Activated CD8-positive, alpha-beta T cell treated with anti-CD3 and anti-CD28 coated beads for 36 hours (primary cell): ENCODE measurements at regions not wholly inside any gene's neighbourhood (a gene's known extent, or its start where the extent isn't known, plus 50 kb on each side); places are given as distances from the start of the nearest gene placed in this dataset.

Experiments
- ATAC-seq: fragments of 200-7000 bp; cut with Tn5 transposase; one replicate; pipeline ENCODE4 v1.10.0; 2021; ENCODE audit warnings: mild to moderate bottlenecking, moderate library complexity
- CTCF ChIA-PET: fragments of 350-600 bp; sonication (Branson Sonifier 250); formaldehyde crosslinking; loops from one replicate; lab custom pipeline; 2021; ENCODE audit warnings: antibody characterized with exemption; lab: Charles Lee
- POLR2A ChIA-PET: fragments of 350-600 bp; sonication (Branson Sonifier 250); formaldehyde crosslinking; loops from one replicate; lab custom pipeline; 2021; ENCODE audit warnings: antibody characterized with exemption; lab: Charles Lee
- DNase-seq: peaks from one replicate; pipeline ENCODE4 v3.0.0-alpha.2; 2020
- H3K27ac Mint-ChIP-seq: one replicate; pipeline ENCODE4 v1.8.0; 2021; ENCODE audit warnings: mild to moderate bottlenecking, mixed read lengths
- H3K27me3 Mint-ChIP-seq: one replicate; pipeline ENCODE4 v1.8.0; 2021; ENCODE audit warnings: mixed read lengths
- H3K36me3 Mint-ChIP-seq: one replicate; pipeline ENCODE4 v1.8.0; 2021; ENCODE audit warnings: low read depth, mixed read lengths
- H3K4me1 Mint-ChIP-seq: one replicate; pipeline ENCODE4 v1.8.0; 2021; ENCODE audit warnings: low read depth, mixed read lengths
- H3K4me3 Mint-ChIP-seq: one replicate; pipeline ENCODE4 v1.8.0; 2021; ENCODE audit warnings: mild to moderate bottlenecking, moderate library complexity, mixed read lengths
- H3K9me3 Mint-ChIP-seq: one replicate; pipeline ENCODE4 v1.8.0; 2021; ENCODE audit warnings: mixed read lengths
- CTCF ChIP-seq: fragments of 200-600 bp; IDR thresholded peaks from one replicate; pipeline ENCODE4 v1.8.0; 2022; ENCODE audit warnings: antibody characterized with exemption, mild to moderate bottlenecking
- intact Hi-C: fragments of 100-400 bp; cut with micrococcal nuclease; formaldehyde crosslinking; loops from one replicate; pipeline ENCODE4 v1.10.0; 2022

- ATAC-seq (no peak), DNase-seq (no peak)
- Mint-ChIP-seq H3K4me3 (no peak overlapping the region), H3K9me3 (no peaks in the 10 kb centered on the region), H3K27me3 (peaks cover 19% of the 10 kb centered on the region), H3K27ac (no peak overlapping the region), H3K4me1 (no peaks in the 10 kb centered on the region), H3K36me3 (no peaks in the 10 kb centered on the region)
- TF ChIP-seq CTCF: no peak
- CTCF ChIA-PET: interaction anchor here (1.1 kb wide), 1 partner anchor 14 kb away, joined by 3 read pairs; no protein-coding TSS in a partner anchor
- intact Hi-C loops: no loop called here
- POLR2A ChIA-PET: no interaction called here
Observed at GRCh38 chr15:62407962-62408361, 242.9 kb upstream of the C2CD4B start.

GRCh38 chr15:62409466-62409865 is 244.4 kb upstream of the C2CD4B start:
- TF ChIP-seq CTCF: no peak
- DNase-seq: no peak
- Mint-ChIP-seq H3K4me1 (no peaks in the 10 kb centered on the region), H3K4me3 (no peak overlapping the region), H3K27me3 (peaks cover 9% of the 10 kb centered on the region), H3K27ac (no peak overlapping the region), H3K9me3 (no peaks in the 10 kb centered on the region), H3K36me3 (no peaks in the 10 kb centered on the region)
- intact Hi-C loops: no loop called here
- ChIA-PET POLR2A (no interaction called here), CTCF (no interaction called here)
- ATAC-seq: no peak

- intact Hi-C loops: no loop called here
- Mint-ChIP-seq H3K4me3 (no peak overlapping the region), H3K36me3 (no peaks in the 10 kb centered on the region), H3K27me3 (peaks cover 2% of the 10 kb centered on the region), H3K9me3 (no peaks in the 10 kb centered on the region), H3K4me1 (no peaks in the 10 kb centered on the region), H3K27ac (no peak overlapping the region)
- no peak for DNase-seq
- ChIA-PET POLR2A (no interaction called here), CTCF (no interaction called here)
- no peak for ATAC-seq
- TF ChIP-seq CTCF: no peak
Observed at GRCh38 chr15:62412686-62413085, 247.6 kb upstream of the C2CD4B start.

- TF ChIP-seq CTCF: no peak
- H3K27ac Mint-ChIP-seq: no peak overlapping the region
- DNase-seq (no peak), ATAC-seq (no peak)
- no peaks in the 10 kb centered on the region for H3K9me3 Mint-ChIP-seq
- no peaks in the 10 kb centered on the region for H3K4me1 Mint-ChIP-seq
- no peak overlapping the region for H3K4me3 Mint-ChIP-seq
- no peaks in the 10 kb centered on the region for H3K36me3 Mint-ChIP-seq
- POLR2A ChIA-PET: no interaction called here
- CTCF ChIA-PET: no interaction called here
- peaks cover 5% of the 10 kb centered on the region for H3K27me3 Mint-ChIP-seq
- intact Hi-C loops: no loop called here
Observed at GRCh38 chr15:62413153-62413552, 248.1 kb upstream of the C2CD4B start.

- DNase-seq (no peak), ATAC-seq (no peak)
- intact Hi-C loops: no loop called here
- H3K27me3 Mint-ChIP-seq: peaks cover 5% of the 10 kb centered on the region
- no peaks in the 10 kb centered on the region for H3K36me3 Mint-ChIP-seq
- no peaks in the 10 kb centered on the region for H3K9me3 Mint-ChIP-seq
- no peaks in the 10 kb centered on the region for H3K4me1 Mint-ChIP-seq
- ChIA-PET POLR2A (no interaction called here), CTCF (no interaction called here)
- TF ChIP-seq CTCF: no peak
- H3K27ac Mint-ChIP-seq: no peak overlapping the region
- H3K4me3 Mint-ChIP-seq: no peak overlapping the region
Observed at GRCh38 chr15:62413786-62414185, 248.7 kb upstream of the C2CD4B start.
